GM13976 (cell line): ENCODE measurements at regions not wholly inside any gene's neighbourhood (a gene's known extent, or its start where the extent isn't known, plus 50 kb on each side); places are given as distances from the start of the nearest gene placed in this dataset.

ENCODE experiments used
- DNase-seq: peaks from one replicate; pipeline ENCODE4 v3.0.0; 2012; ENCODE audit warnings: low spot score
- CTCF ChIP-seq: IDR thresholded peaks from 2 replicates; pipeline ENCODE4 v1.5.1; 2012; ENCODE audit warnings: borderline replicate concordance, mild to moderate bottlenecking; ENCODE audit not compliant: insufficient read depth; ENCODE audit errors: extremely low read depth, missing control alignments, control extremely low read depth
- in situ Hi-C: fragments of 300-500 bp; cut with MboI; formaldehyde crosslinking; loops from one replicate; pipeline ENCODE4 v1.12.0; 2022; ENCODE audit warnings: low sequenced_read_pairs, mixed read lengths, inconsistent platforms; ENCODE audit not compliant: unreplicated experiment

- in situ Hi-C loops = no loop called here
- TF ChIP-seq CTCF = no peak
- DNase-seq = no peak
Observed at GRCh38 chr20:50312002-50312681, 121.5 kb downstream of the CEBPB start.

GRCh38 chr20:50312682-50313521 is 122.3 kb downstream of the CEBPB start:
- no peak for DNase-seq
- in situ Hi-C loops = no loop called here
- TF ChIP-seq CTCF = no peak

GRCh38 chr20:50313522-50313820 is 122.8 kb downstream of the CEBPB start:
- DNase-seq = no peak
- no peak for TF ChIP-seq CTCF
- in situ Hi-C loops = no loop called here

GRCh38 chr20:50313827-50314677 is 123.4 kb downstream of the CEBPB start:
- in situ Hi-C loops = no loop called here
- TF ChIP-seq CTCF = no peak
- no peak for DNase-seq

- in situ Hi-C loops = no loop called here
- TF ChIP-seq CTCF = no peak
- no peak for DNase-seq
Observed at GRCh38 chr20:50314678-50315335, 124.2 kb downstream of the CEBPB start.
